ENCODE measurements at regions not wholly inside any gene's neighbourhood (a gene's known extent, or its start where the extent isn't known, plus 50 kb on each side); places are given as distances from the start of the nearest gene placed in this dataset.

GRCh38 chr10:14456870-14457266 lies 126.1 kb upstream of the FRMD4A start:
- Histone ChIP-seq H3K27ac (no peak overlapping the region), H3K27me3 (ENCODE audit: insufficient read depth, low read depth) (no peaks in the 10 kb centered on the region), H3K9ac (no peak overlapping the region), H3K36me3 (ENCODE audit: insufficient read depth) (no peaks in the 10 kb centered on the region; the same call in 1 of the 2 replicates), H3K4me3 (IDR thresholded peaks at IDR 0.05; ENCODE audit: insufficient read depth, low read depth, low read length) (no peak overlapping the region), H3K4me2 (no peak overlapping the region), H3K4me1 (ENCODE audit: low read depth, poor library complexity, severe bottlenecking) (no peaks in the 10 kb centered on the region), H4K20me1 (ENCODE audit: insufficient read depth) (no peaks in the 10 kb centered on the region), H2AFZ (ENCODE audit: low read depth) (no peak overlapping the region), H3K79me2 (ENCODE audit: insufficient read depth, low read depth) (no peaks in the 10 kb centered on the region)
- no peak for TF ChIP-seq CTCF (conservative IDR thresholded peaks at IDR 0.05; ENCODE audit: low read depth, low read length)

GRCh38 chr10:14456218-14456869 lies 125.6 kb upstream of the FRMD4A start:
- Histone ChIP-seq H3K9ac (no peak overlapping the region), H3K4me1 (ENCODE audit: low read depth, poor library complexity, severe bottlenecking) (no peaks in the 10 kb centered on the region), H3K4me3 (IDR thresholded peaks at IDR 0.05; ENCODE audit: insufficient read depth, low read depth, low read length) (no peak overlapping the region), H3K4me2 (no peak overlapping the region), H4K20me1 (ENCODE audit: insufficient read depth) (no peaks in the 10 kb centered on the region), H2AFZ (ENCODE audit: low read depth) (no peak overlapping the region), H3K27me3 (ENCODE audit: insufficient read depth, low read depth) (no peaks in the 10 kb centered on the region), H3K27ac (no peak overlapping the region), H3K79me2 (ENCODE audit: insufficient read depth, low read depth) (no peaks in the 10 kb centered on the region), H3K36me3 (ENCODE audit: insufficient read depth) (no peaks in the 10 kb centered on the region; the same call in 1 of the 2 replicates)
- no peak for TF ChIP-seq CTCF (conservative IDR thresholded peaks at IDR 0.05; ENCODE audit: low read depth, low read length)

GRCh38 chr10:14454629-14455028 lies 123.9 kb upstream of the FRMD4A start:
- H3K27me3 ChIP-seq (ENCODE audit: insufficient read depth, low read depth): no peaks in the 10 kb centered on the region
- no peaks in the 10 kb centered on the region for H4K20me1 ChIP-seq (ENCODE audit: insufficient read depth)
- H3K4me1 ChIP-seq (ENCODE audit: low read depth, poor library complexity, severe bottlenecking): no peaks in the 10 kb centered on the region
- no peak overlapping the region for H3K27ac ChIP-seq
- H3K4me2 ChIP-seq: no peak overlapping the region
- H3K4me3 ChIP-seq (IDR thresholded peaks at IDR 0.05; ENCODE audit: insufficient read depth, low read depth, low read length): no peak overlapping the region
- H3K79me2 ChIP-seq (ENCODE audit: insufficient read depth, low read depth): no peaks in the 10 kb centered on the region
- H3K9ac ChIP-seq: no peak overlapping the region
- H3K36me3 ChIP-seq (ENCODE audit: insufficient read depth): no peaks in the 10 kb centered on the region
- no peak overlapping the region for H2AFZ ChIP-seq (ENCODE audit: low read depth)
- no peak for TF ChIP-seq CTCF (conservative IDR thresholded peaks at IDR 0.05; ENCODE audit: low read depth, low read length)

GRCh38 chr10:14454206-14454605 lies 123.5 kb upstream of the FRMD4A start:
- Histone ChIP-seq H3K79me2 (ENCODE audit: insufficient read depth, low read depth) (no peaks in the 10 kb centered on the region), H4K20me1 (ENCODE audit: insufficient read depth) (no peaks in the 10 kb centered on the region), H3K27me3 (ENCODE audit: insufficient read depth, low read depth) (no peaks in the 10 kb centered on the region), H3K27ac (no peak overlapping the region), H3K9ac (no peak overlapping the region), H3K4me3 (IDR thresholded peaks at IDR 0.05; ENCODE audit: insufficient read depth, low read depth, low read length) (no peak overlapping the region), H2AFZ (ENCODE audit: low read depth) (no peak overlapping the region), H3K4me1 (ENCODE audit: low read depth, poor library complexity, severe bottlenecking) (no peaks in the 10 kb centered on the region), H3K36me3 (ENCODE audit: insufficient read depth) (no peaks in the 10 kb centered on the region), H3K4me2 (no peak overlapping the region)
- TF ChIP-seq CTCF (conservative IDR thresholded peaks at IDR 0.05; ENCODE audit: low read depth, low read length): no peak

Data from KMS-11 (cell line).